Amniotic epithelial cell (primary cell): ENCODE measurements at regions not wholly inside any gene's neighbourhood (a gene's known extent, or its start where the extent isn't known, plus 50 kb on each side); places are given as distances from the start of the nearest gene placed in this dataset.

Experiments
- DNase-seq: peaks from one replicate; pipeline ENCODE4 v3.0.0-alpha.2; 2010; ENCODE audit warnings: low read depth

GRCh38 chr4:23741681-23742191 lies 148.1 kb downstream of the PPARGC1A start:
- DNase-seq = no peak

- no peak for DNase-seq
These were observed 152.3 kb downstream of the PPARGC1A start for GRCh38 chr4:23737571-23737970.

DNA sequence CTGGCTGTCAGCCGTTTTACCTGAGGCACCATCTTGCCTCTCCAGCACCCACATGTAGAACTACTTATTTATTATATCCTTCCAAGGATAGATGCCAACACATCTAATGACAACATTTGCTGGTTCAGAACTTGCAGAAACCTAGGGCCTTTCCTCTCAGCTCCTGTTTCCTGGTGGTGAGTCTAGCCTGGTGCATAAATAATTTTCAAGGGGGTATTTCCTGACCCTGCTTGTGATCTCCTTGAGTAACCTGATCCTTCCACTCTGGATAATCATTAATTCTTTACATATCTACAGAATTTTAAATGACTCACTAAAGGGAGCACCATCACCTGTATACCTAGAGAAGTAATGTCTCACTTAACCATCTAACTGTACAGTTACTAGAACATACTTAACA lies 153.4 kb downstream of the PPARGC1A start:
- DNase-seq = no peak

DNA sequence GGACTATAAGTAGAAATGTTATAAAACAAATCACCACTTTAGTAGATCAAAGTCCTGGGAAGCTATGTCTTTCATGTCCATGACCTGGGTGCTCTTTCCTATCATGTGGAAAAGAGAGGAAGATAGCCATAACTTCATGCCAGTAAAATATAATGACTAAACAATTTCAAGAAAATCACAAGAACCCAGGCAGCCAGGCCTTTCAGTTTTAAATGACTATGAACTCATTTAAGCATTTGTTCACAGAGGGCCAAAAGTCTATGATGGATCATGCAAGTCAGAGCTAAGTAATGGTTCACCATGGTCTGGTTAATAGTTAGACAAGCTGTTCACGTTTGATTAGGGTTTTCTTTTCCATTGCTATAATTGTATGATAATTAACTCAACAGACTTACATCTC lies 155.8 kb downstream of the PPARGC1A start:
- no peak for DNase-seq

GRCh38 chr4:23733476-23733875 lies 156.4 kb downstream of the PPARGC1A start:
- DNase-seq = no peak

GRCh38 chr4:23730998-23731397 lies 158.8 kb downstream of the PPARGC1A start:
- no peak for DNase-seq

GRCh38 chr4:23728971-23729370 lies 160.9 kb downstream of the PPARGC1A start:
- DNase-seq = no peak

- DNase-seq = peak; percentile 2
These were observed 161.5 kb downstream of the PPARGC1A start for GRCh38 chr4:23728393-23728792.

- DNase-seq = no peak
These were observed 169.3 kb downstream of the PPARGC1A start for GRCh38 chr4:23720556-23720955.

DNA sequence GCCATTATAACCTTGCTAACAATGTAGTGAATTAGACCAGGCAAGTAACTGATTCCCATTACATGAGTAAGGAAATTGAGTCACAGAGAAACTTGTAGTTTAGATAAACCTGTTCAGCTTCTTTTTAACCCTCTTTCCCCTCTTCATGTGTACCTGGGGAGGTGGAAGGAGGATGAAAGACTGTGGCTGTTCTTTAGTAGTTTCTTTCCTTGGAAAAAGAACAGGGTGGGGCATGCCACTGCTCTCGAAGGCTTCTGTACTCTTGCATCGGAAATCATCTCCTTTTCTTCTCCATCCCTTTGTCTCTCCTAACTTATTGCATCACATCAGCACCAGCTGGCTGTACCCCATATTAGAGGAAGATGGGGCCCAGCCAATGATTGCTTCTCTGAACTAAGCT lies 171.4 kb downstream of the PPARGC1A start:
- no peak for DNase-seq

- DNase-seq = no peak
These were observed 172.2 kb downstream of the PPARGC1A start for GRCh38 chr4:23717528-23718248.

- DNase-seq = no peak
These were observed 179.5 kb downstream of the PPARGC1A start for GRCh38 chr4:23710298-23710697.

DNA sequence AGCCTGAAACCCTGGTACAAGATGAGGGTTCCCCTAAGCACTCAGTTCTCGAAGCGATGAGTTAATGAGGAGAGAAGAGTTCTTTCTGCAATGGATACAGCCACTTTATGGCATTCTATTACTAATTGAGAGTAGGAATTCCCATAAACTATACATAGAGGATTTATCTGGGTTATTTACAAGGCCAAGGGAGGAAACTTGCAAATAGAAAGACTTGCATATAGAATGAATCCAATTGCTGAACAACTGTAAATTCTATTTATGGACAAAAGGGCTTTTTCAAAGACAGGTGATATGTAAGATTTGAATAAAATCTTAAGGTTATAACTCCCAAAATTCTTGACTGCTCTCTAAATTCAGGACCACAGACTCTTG lies 182.2 kb downstream of the PPARGC1A start:
- no peak for DNase-seq

- DNase-seq = no peak
These were observed 182.7 kb downstream of the PPARGC1A start for GRCh38 chr4:23706972-23707651.

DNA sequence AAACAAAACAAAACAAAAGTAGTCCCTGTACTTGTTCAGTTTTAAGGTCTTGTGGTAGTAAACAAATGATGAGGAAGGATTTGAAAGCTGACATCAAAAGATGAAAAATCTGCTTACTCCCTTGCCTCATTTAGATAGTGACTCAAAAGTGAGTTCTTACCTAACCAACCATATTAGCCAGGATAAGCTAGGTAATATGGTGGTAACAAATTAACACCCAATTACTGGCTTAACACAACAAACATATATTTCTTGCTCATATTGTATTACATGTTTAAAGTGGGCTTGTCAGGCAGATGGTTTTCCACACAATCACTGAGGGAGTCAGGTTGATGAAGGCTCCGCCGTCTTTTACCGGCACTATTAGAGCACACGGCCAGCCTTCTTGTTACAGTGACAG lies 189.7 kb downstream of the PPARGC1A start:
- DNase-seq = no peak

GRCh38 chr4:23697722-23698121 lies 192.1 kb downstream of the PPARGC1A start:
- DNase-seq = no peak

- no peak for DNase-seq
These were observed 192.8 kb downstream of the PPARGC1A start for GRCh38 chr4:23697001-23697528.

DNA sequence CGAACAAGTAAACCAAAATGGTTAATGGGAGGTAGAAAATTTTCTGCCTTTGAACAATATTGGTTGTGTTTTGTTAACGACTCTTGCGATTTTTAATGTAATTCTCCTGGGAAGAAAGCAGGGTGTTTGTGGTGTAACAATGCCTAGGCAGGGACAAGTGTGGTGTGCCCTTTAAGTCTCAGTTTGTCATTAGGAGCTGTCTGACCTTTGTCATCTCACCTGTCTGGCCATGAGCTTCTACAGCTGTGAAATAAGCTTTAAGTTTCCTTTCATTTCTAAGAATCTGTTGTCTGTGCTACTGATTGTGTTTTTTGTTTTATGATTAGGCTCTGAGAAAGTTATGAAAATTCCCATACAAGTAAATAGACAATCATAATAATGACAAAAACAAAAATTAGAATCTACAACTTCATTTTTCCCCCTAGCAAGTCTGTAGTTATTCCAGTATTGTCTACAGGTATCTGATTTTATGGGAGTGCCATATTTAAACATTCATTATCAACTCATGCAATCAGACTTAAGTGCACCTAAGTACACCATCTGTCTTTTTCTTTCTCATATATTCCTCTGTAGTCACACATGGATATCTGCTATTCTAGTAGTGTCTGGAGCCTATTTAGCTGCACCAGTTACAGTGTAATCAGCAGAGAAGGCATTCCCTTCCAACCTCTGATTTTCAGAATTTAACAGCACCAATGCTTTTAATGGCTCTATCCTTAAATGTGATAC lies 203.5 kb downstream of the PPARGC1A start:
- no peak for DNase-seq

- no peak for DNase-seq
These were observed 204.4 kb downstream of the PPARGC1A start for GRCh38 chr4:23685471-23685870.

GRCh38 chr4:23680671-23681518 lies 209.0 kb downstream of the PPARGC1A start:
- no peak for DNase-seq

DNA sequence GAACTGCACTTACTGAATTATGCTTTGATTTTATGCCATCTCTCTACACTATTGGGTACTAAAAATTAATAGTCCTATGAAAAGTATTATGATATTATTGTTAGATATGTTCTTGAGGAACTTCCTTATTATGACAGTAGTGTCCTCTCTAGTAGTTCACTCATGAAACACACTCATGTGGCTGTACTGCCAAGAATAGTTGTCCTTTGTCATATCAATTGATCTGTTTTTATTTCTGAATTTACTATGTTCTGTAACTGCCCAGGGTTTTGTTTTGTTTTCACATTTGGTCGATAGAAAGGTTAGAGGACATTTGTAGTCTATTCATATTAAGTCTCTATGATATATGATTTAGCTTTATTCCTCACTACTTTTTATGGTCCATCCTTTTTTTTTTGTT lies 215.2 kb downstream of the PPARGC1A start:
- no peak for DNase-seq

DNA sequence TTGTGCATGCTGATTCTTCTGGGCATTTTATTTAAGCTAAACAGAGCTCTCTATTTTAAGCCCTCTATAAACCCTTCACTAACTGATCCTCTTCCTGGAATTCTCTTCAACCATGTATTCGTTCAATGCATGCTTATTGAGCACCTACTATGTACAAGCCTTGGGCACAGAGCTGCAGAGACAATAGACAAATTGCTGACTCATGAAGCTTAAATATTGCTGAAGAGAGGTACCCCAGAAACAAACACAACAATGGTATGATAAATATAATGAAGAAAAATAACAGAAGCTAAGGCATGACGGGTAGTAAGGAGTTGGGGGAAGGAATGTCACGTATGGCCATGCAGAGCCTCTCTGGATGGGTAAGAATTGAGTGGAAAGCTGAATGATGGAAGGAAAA lies 222.2 kb downstream of the PPARGC1A start:
- no peak for DNase-seq
